ENCODE measurements at regions not wholly inside any gene's neighbourhood (a gene's known extent, or its start where the extent isn't known, plus 50 kb on each side); places are given as distances from the start of the nearest gene placed in this dataset.

DNA sequence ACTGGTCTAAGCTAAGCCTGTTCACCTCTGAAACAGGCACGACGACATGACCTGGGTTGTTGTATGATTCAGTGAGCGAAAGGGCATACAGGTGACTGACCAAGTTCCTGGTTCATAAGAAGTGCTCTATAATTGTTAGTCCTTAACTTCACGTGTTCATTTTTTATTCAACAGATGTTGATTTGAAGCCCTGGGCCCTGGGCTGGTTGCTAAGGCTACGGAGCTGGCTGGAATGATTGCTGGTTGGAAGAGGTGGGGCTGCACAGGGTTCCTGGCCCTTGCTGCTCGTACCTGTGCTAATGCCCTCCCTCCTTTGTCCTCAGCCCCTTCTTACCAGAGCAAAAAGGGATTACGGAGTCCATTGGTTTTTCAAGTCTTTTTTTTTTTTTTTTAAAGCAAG lies 111.3 kb upstream of the CSF3R start:
- TF ChIP-seq ELF4 (IDR thresholded peaks at IDR 0.05) (no peak), SP1 (IDR thresholded peaks at IDR 0.05) (no peak), FOXK2 (IDR thresholded peaks at IDR 0.05) (no peak), ARNT (IDR thresholded peaks at IDR 0.05) (no peak), HDGF (IDR thresholded peaks at IDR 0.05; ENCODE audit: borderline replicate concordance) (no peak), BHLHE40 (IDR thresholded peaks at IDR 0.05; ENCODE audit: borderline replicate concordance) (no peak)
